Keratinocyte (primary cell): ENCODE measurements at regions not wholly inside any gene's neighbourhood (a gene's known extent, or its start where the extent isn't known, plus 50 kb on each side); places are given as distances from the start of the nearest gene placed in this dataset.

Experiments
- DNase-seq: peaks from one replicate; pipeline ENCODE4 v3.0.0-alpha.2; 2011; ENCODE audit warnings: low read depth, missing footprints, low spot score
- FAIRE-seq: peaks from 2 replicates; lab custom pipeline; 2011; peaks lifted over from hg19 to GRCh38; lab: Jason Lieb, UNC
- H2AFZ ChIP-seq: 2 replicates; pipeline ENCODE4 v1.6.0; 2012; ENCODE audit warnings: low read length, control low read depth, inconsistent platforms; ENCODE audit not compliant: control insufficient read depth
- H3K27ac ChIP-seq: 2 replicates; pipeline ENCODE4 v1.5.1; 2011; ENCODE audit warnings: low read length; ENCODE audit not compliant: control insufficient read depth, insufficient read depth
- H3K27me3 ChIP-seq: 3 replicates; pipeline ENCODE4 v1.6.0; 2011; ENCODE audit warnings: low read length; ENCODE audit not compliant: control insufficient read depth, insufficient read depth; ENCODE audit errors: extremely low read depth
- H3K36me3 ChIP-seq, 2 experiments: 2 replicates in 1 of 2; 3 replicates in 1 of 2; pipeline ENCODE4 v1.5.1; 2011; ENCODE audit warnings: low read length in 2 of 2, mild to moderate bottlenecking in 1 of 2; ENCODE audit not compliant: control insufficient read depth in 2 of 2, insufficient read depth in 2 of 2; ENCODE audit errors: extremely low read depth in 1 of 2
- H3K4me1 ChIP-seq: 3 replicates; pipeline ENCODE4 v1.5.1; 2011; ENCODE audit warnings: low read length; ENCODE audit not compliant: control insufficient read depth, insufficient read depth; ENCODE audit errors: extremely low read depth
- H3K4me2 ChIP-seq: 3 replicates; pipeline ENCODE4 v1.6.0; 2011; ENCODE audit warnings: low read depth, low read length; ENCODE audit not compliant: control insufficient read depth, insufficient read depth; ENCODE audit errors: extremely low read depth
- H3K4me3 ChIP-seq, 3 experiments: fragments of 200-600 bp in 1 of 3; sonication (generic) in 1 of 3; 2 replicates in 2 of 3; 3 replicates in 1 of 3; pipeline ENCODE4 v1.5.1; 2011 to 2016; ENCODE audit warnings: low read length in 3 of 3, mild to moderate bottlenecking in 3 of 3, control low read depth in 2 of 3, inconsistent platforms in 1 of 3, low read depth in 1 of 3, mixed read lengths in 1 of 3, mixed run types in 1 of 3, moderate library complexity in 1 of 3; ENCODE audit not compliant: control insufficient read depth in 2 of 3, insufficient read depth in 2 of 3; ENCODE audit errors: extremely low read depth in 1 of 3
- H3K79me2 ChIP-seq: 2 replicates; pipeline ENCODE4 v1.6.0; 2012; ENCODE audit warnings: low read length; ENCODE audit not compliant: control insufficient read depth, insufficient read depth
- H3K9ac ChIP-seq: 3 replicates; pipeline ENCODE4 v1.6.0; 2011; ENCODE audit warnings: low read length; ENCODE audit not compliant: control insufficient read depth, insufficient read depth; ENCODE audit errors: extremely low read depth
- H3K9me1 ChIP-seq: 3 replicates; pipeline ENCODE4 v1.6.0; 2011; ENCODE audit warnings: low read length; ENCODE audit not compliant: control insufficient read depth, insufficient read depth; ENCODE audit errors: extremely low read depth
- H3K9me3 ChIP-seq: 2 replicates; pipeline ENCODE4 v1.5.1; 2012; ENCODE audit warnings: low read depth, low read length; ENCODE audit not compliant: control insufficient read depth
- H4K20me1 ChIP-seq: 3 replicates; pipeline ENCODE4 v1.6.0; 2011; ENCODE audit warnings: low read length; ENCODE audit not compliant: control insufficient read depth, insufficient read depth; ENCODE audit errors: extremely low read depth
- CTCF ChIP-seq, 3 experiments: IDR thresholded peaks in 1 of 3; conservative IDR thresholded peaks in 1 of 3; optimal IDR thresholded peaks in 1 of 3; 2 replicates in 2 of 3; 3 replicates in 1 of 3; pipeline versions ENCODE3 to v1.5.1; 2011; ENCODE audit warnings: low read length in 3 of 3, mild to moderate bottlenecking in 3 of 3, moderate library complexity in 2 of 3, control low read depth in 1 of 3, inconsistent platforms in 1 of 3; ENCODE audit not compliant: insufficient read depth in 2 of 3; ENCODE audit errors: extremely low read depth in 1 of 3
- EZH2 ChIP-seq: IDR thresholded peaks from one replicate; pipeline ENCODE4 v1.6.1; 2012; ENCODE audit warnings: inconsistent platforms, mild to moderate bottlenecking, low read length, moderate library complexity
- dilution Hi-C: fragments of 300-500 bp; cut with MboI; formaldehyde crosslinking; loops from one replicate; pipeline ENCODE4 v1.7.0; 2020; ENCODE audit warnings: low sequenced_read_pairs; ENCODE audit not compliant: extremely low pct_ligation_motif_present

DNA sequence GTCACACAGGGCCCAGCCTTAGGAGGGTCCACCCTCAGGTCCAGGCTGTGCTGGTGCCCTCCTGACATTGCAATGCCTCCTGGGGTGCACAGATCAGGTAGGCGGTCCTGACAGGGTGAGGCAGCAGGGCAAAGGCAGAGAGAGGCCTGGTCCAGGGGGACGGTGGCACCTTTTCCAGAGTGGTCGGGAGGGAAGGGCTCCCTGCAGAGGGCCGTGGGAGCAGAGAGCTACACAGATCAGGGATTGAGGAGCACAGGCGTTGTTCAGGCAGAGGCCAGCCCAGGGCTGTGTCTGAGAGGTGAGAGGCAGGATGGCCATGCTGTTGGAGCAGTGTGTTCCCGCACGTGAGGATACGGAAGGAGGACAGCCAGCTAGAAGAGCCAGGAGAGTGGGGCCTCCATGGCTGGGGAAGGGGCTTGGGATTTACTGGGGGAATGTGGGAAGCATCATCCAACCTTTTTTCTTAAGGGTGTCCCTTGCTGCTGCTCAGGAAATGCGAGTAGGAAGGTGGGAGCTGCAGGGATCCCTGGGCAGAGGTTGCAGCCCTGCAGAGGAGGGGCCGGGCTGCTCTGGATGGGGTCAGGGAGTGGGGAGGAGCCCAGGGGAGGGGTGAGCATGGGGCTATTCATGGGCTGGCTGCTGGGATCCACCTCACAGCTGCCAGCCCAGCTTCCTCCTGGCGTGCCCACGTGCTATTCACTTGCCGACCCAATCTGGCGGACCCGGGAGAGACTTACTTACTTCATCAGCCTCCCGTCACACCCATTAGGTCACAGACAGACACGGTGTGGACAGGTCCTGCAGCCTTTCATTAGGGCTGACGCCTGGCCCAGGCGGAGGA, 1516.4 kb downstream of the TBC1D22A start:
- Histone ChIP-seq H4K20me1 (no peaks in the 10 kb centered on the region), H3K9ac (no peak overlapping the region), H3K27ac (no peak overlapping the region), H3K9me1 (no peaks in the 10 kb centered on the region), H3K36me3 (no peaks in the 10 kb centered on the region), H3K27me3 (no peaks in the 10 kb centered on the region), H3K9me3 (peaks cover 11% of the 10 kb centered on the region), H3K79me2 (no peaks in the 10 kb centered on the region), H3K4me1 (no peaks in the 10 kb centered on the region), H3K4me3 (no peak overlapping the region), H2AFZ (no peak overlapping the region), H3K4me2 (no peak overlapping the region)
- no peak for DNase-seq
- dilution Hi-C loops: no loop called here
- no peak for FAIRE-seq
- TF ChIP-seq EZH2: no peak
- no peak for TF ChIP-seq CTCF (optimal IDR thresholded peaks at IDR 0.05 in 1 of 3, IDR thresholded peaks at IDR 0.05 in 1 of 3, conservative IDR thresholded peaks at IDR 0.05 in 1 of 3; ENCODE audit: extremely low read depth in 1 of 3, insufficient read depth in 2 of 3, low read length in 3 of 3)

GRCh38 chr22:48277868-48278581, 1515.6 kb downstream of the TBC1D22A start:
- H3K4me2 ChIP-seq: no peak overlapping the region
- DNase-seq: no peak
- H3K4me3 ChIP-seq: no peak overlapping the region
- H3K9ac ChIP-seq: no peak overlapping the region
- H2AFZ ChIP-seq: no peak overlapping the region
- H4K20me1 ChIP-seq: no peaks in the 10 kb centered on the region
- no peak overlapping the region for H3K27ac ChIP-seq
- H3K9me1 ChIP-seq: no peaks in the 10 kb centered on the region
- H3K36me3 ChIP-seq: no peaks in the 10 kb centered on the region
- TF ChIP-seq EZH2 (no peak), CTCF (optimal IDR thresholded peaks at IDR 0.05 in 1 of 3, IDR thresholded peaks at IDR 0.05 in 1 of 3, conservative IDR thresholded peaks at IDR 0.05 in 1 of 3; ENCODE audit: extremely low read depth in 1 of 3, insufficient read depth in 2 of 3, low read length in 3 of 3) (no peak)
- H3K79me2 ChIP-seq: no peaks in the 10 kb centered on the region
- no peaks in the 10 kb centered on the region for H3K4me1 ChIP-seq
- FAIRE-seq: no peak
- dilution Hi-C loops: no loop called here
- peaks cover 11% of the 10 kb centered on the region for H3K9me3 ChIP-seq
- H3K27me3 ChIP-seq: no peaks in the 10 kb centered on the region
